WTC11 (cell line): ENCODE measurements at regions not wholly inside any gene's neighbourhood (a gene's known extent, or its start where the extent isn't known, plus 50 kb on each side); places are given as distances from the start of the nearest gene placed in this dataset.

Experiments used
- ATAC-seq: fragments of 200-7000 bp; cut with Tn5 transposase; 2 replicates; pipeline ENCODE4 v1.10.0; 2021; ENCODE audit warnings: mild to moderate bottlenecking, moderate library complexity
- CTCF ChIA-PET: fragments of 300-600 bp; sonication (Branson Sonifier 250); formaldehyde crosslinking; loops from one replicate; lab custom pipeline; 2021; ENCODE audit warnings: antibody characterized with exemption; lab: Charles Lee
- POLR2A ChIA-PET: fragments of 350-600 bp; sonication (Branson Sonifier 250); formaldehyde crosslinking; loops from one replicate; lab custom pipeline; 2021; ENCODE audit warnings: antibody characterized with exemption; lab: Charles Lee
- DNase-seq: peaks from one replicate; pipeline ENCODE4 v3.0.0; 2021; ENCODE audit warnings: low spot score
- H3K27ac Mint-ChIP-seq: 2 replicates; pipeline ENCODE4 v1.8.0; 2021; ENCODE audit warnings: mixed read lengths
- H3K27me3 Mint-ChIP-seq: 2 replicates; pipeline ENCODE4 v1.8.0; 2021; ENCODE audit warnings: low read depth, mild to moderate bottlenecking, moderate library complexity, mixed read lengths
- H3K36me3 Mint-ChIP-seq: 2 replicates; pipeline ENCODE4 v1.8.0; 2021; ENCODE audit warnings: mixed read lengths
- H3K4me1 Mint-ChIP-seq: 2 replicates; pipeline ENCODE4 v1.8.0; 2022; ENCODE audit warnings: mixed read lengths
- H3K4me3 Mint-ChIP-seq: 2 replicates; pipeline ENCODE4 v1.8.0; 2021; ENCODE audit warnings: mild to moderate bottlenecking, moderate library complexity, mixed read lengths
- H3K9me3 Mint-ChIP-seq: 2 replicates; pipeline ENCODE4 v1.8.0; 2021; ENCODE audit warnings: mixed read lengths
- AFF4 ChIP-seq: sonication (generic); formaldehyde crosslinking; IDR thresholded peaks from 2 replicates; pipeline ENCODE4 v1.8.1; 2023; ENCODE audit warnings: mild to moderate bottlenecking, missing genetic modification reagents, borderline replicate concordance
- CREM ChIP-seq: sonication (generic); formaldehyde crosslinking; IDR thresholded peaks from 2 replicates; pipeline ENCODE4 v1.8.1; 2022; ENCODE audit warnings: mild to moderate bottlenecking, missing genetic modification reagents, moderate library complexity
- ELF4 ChIP-seq: sonication (generic); formaldehyde crosslinking; IDR thresholded peaks from 2 replicates; pipeline ENCODE4 v1.8.1; 2022; ENCODE audit warnings: low read depth, mild to moderate bottlenecking, moderate library complexity, missing genetic modification reagents
- ETV6 ChIP-seq: sonication (generic); formaldehyde crosslinking; IDR thresholded peaks from 2 replicates; pipeline ENCODE4 v1.8.1; 2022; ENCODE audit warnings: mild to moderate bottlenecking, missing genetic modification reagents
- FOXP4 ChIP-seq: sonication (generic); formaldehyde crosslinking; IDR thresholded peaks from 2 replicates; pipeline ENCODE4 v1.8.0; 2022; ENCODE audit warnings: mild to moderate bottlenecking, missing genetic modification reagents
- IRF2 ChIP-seq: sonication (generic); formaldehyde crosslinking; IDR thresholded peaks from 2 replicates; pipeline ENCODE4 v1.8.0; 2022; ENCODE audit warnings: low read depth, missing genetic modification reagents, borderline replicate concordance
- KAT7 ChIP-seq: sonication (generic); formaldehyde crosslinking; IDR thresholded peaks from 2 replicates; pipeline ENCODE4 v1.8.1; 2023; ENCODE audit warnings: missing genetic modification reagents, mild to moderate bottlenecking, borderline replicate concordance
- MYBL2 ChIP-seq: sonication (generic); formaldehyde crosslinking; IDR thresholded peaks from 2 replicates; pipeline ENCODE4 v1.8.1; 2023; ENCODE audit warnings: mild to moderate bottlenecking, moderate library complexity, missing genetic modification reagents
- NFATC4 ChIP-seq: fragments of 250-450 bp; sonication (Bioruptor Pico); IDR thresholded peaks from 2 replicates; pipeline ENCODE4 v1.9.0; 2021; ENCODE audit warnings: mild to moderate bottlenecking
- NFYB ChIP-seq: sonication (generic); formaldehyde crosslinking; conservative IDR thresholded peaks from 2 replicates; pipeline ENCODE4 v1.8.0; 2022; ENCODE audit warnings: low read depth, missing genetic modification reagents
- NR3C1 ChIP-seq: sonication (generic); formaldehyde crosslinking; conservative IDR thresholded peaks from 2 replicates; pipeline ENCODE4 v1.8.1; 2023; ENCODE audit warnings: low read depth, mild to moderate bottlenecking, missing genetic modification reagents
- PRDM15 ChIP-seq: sonication (generic); formaldehyde crosslinking; IDR thresholded peaks from 2 replicates; pipeline ENCODE4 v1.8.0; 2022; ENCODE audit warnings: missing genetic modification reagents
- PREB ChIP-seq: sonication (generic); formaldehyde crosslinking; IDR thresholded peaks from 2 replicates; pipeline ENCODE4 v1.8.1; 2022; ENCODE audit warnings: mild to moderate bottlenecking, missing genetic modification reagents, moderate library complexity, borderline replicate concordance
- RELA ChIP-seq: sonication (generic); formaldehyde crosslinking; IDR thresholded peaks from 2 replicates; pipeline ENCODE4 v1.8.1; 2022; ENCODE audit warnings: missing genetic modification reagents, mild to moderate bottlenecking, borderline replicate concordance
- TP53 ChIP-seq: sonication (generic); formaldehyde crosslinking; IDR thresholded peaks from 2 replicates; pipeline ENCODE4 v1.8.1; 2023; ENCODE audit warnings: mild to moderate bottlenecking, missing genetic modification reagents
- ZNF317 ChIP-seq: sonication (generic); formaldehyde crosslinking; IDR thresholded peaks from 2 replicates; pipeline ENCODE4 v1.8.1; 2023; ENCODE audit warnings: low read depth, mild to moderate bottlenecking, moderate library complexity, missing genetic modification reagents, borderline replicate concordance
- TF ChIP-seq, protein P1 (sequence below): fragments of 250-450 bp; sonication (Bioruptor Pico); IDR thresholded peaks from 2 replicates; pipeline ENCODE4 v2.1.2; 2022; ENCODE audit warnings: mild to moderate bottlenecking, moderate library complexity
- TF ChIP-seq, protein P2 (sequence below): fragments of 250-450 bp; sonication (Bioruptor Pico); IDR thresholded peaks from 2 replicates; pipeline ENCODE4 v1.9.0; 2021; ENCODE audit warnings: mild to moderate bottlenecking, borderline replicate concordance
- TF ChIP-seq, protein P3 (sequence below): sonication (generic); formaldehyde crosslinking; IDR thresholded peaks from 2 replicates; pipeline ENCODE4 v1.8.1; 2023; ENCODE audit warnings: mild to moderate bottlenecking, missing genetic modification reagents

DNA sequence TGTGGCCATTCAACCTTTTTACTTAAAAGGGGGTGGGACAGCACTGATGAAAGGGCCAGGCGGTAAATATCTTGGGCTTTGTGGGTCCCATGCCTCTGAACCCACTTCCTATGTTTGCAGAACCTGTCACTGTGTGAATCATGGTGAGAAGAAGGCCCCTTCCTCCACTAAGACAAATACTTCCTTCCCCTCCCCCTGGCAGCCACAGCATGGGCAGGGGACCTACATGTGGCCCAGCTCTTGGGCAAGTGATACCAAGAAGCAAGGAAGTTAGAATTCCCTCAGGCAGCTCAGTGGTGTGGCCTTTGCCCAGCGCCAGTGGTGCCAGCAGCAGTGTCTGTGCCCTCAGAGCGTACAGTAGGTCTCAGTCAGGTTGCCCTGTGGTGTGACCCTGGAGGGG, 168.6 kb downstream of the TRIM33 start:
- Mint-ChIP-seq H3K27ac (no peak overlapping the region), H3K4me3 (no peak overlapping the region), H3K4me1 (peaks cover 10% of the 10 kb centered on the region), H3K36me3 (no peaks in the 10 kb centered on the region), H3K9me3 (peaks cover 15% of the 10 kb centered on the region), H3K27me3 (peaks cover 35% of the 10 kb centered on the region)
- ChIA-PET CTCF (no interaction called here), POLR2A (no interaction called here)
- no peak for ATAC-seq
- DNase-seq, result no peak
- no peak for TF ChIP-seq TP53 (CRISPR knock-in tag)
- no peak for TF ChIP-seq AFF4 (CRISPR knock-in tag)
- TF ChIP-seq, protein P1, sequence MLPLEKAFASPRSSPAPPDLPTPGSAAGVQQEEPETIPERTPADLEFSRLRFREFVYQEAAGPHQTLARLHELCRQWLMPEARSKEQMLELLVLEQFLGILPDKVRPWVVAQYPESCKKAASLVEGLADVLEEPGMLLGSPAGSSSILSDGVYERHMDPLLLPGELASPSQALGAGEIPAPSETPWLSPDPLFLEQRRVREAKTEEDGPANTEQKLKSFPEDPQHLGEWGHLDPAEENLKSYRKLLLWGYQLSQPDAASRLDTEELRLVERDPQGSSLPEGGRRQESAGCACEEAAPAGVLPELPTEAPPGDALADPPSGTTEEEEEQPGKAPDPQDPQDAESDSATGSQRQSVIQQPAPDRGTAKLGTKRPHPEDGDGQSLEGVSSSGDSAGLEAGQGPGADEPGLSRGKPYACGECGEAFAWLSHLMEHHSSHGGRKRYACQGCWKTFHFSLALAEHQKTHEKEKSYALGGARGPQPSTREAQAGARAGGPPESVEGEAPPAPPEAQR (CRISPR knock-in tag), result no peak
- no peak for TF ChIP-seq IRF2 (CRISPR knock-in tag)
- TF ChIP-seq PRDM15, result no peak
- TF ChIP-seq ZNF317 (CRISPR knock-in tag), result no peak
- TF ChIP-seq NFATC4, result no peak
- no peak for TF ChIP-seq CREM (CRISPR knock-in tag)
- no peak for TF ChIP-seq KAT7 (CRISPR knock-in tag)
- TF ChIP-seq FOXP4 (CRISPR knock-in tag), result no peak
- TF ChIP-seq NR3C1, result no peak
- TF ChIP-seq ELF4 (CRISPR knock-in tag), result no peak
- no peak for TF ChIP-seq NFYB (CRISPR knock-in tag)
- no peak for TF ChIP-seq PREB
- TF ChIP-seq, protein P2, sequence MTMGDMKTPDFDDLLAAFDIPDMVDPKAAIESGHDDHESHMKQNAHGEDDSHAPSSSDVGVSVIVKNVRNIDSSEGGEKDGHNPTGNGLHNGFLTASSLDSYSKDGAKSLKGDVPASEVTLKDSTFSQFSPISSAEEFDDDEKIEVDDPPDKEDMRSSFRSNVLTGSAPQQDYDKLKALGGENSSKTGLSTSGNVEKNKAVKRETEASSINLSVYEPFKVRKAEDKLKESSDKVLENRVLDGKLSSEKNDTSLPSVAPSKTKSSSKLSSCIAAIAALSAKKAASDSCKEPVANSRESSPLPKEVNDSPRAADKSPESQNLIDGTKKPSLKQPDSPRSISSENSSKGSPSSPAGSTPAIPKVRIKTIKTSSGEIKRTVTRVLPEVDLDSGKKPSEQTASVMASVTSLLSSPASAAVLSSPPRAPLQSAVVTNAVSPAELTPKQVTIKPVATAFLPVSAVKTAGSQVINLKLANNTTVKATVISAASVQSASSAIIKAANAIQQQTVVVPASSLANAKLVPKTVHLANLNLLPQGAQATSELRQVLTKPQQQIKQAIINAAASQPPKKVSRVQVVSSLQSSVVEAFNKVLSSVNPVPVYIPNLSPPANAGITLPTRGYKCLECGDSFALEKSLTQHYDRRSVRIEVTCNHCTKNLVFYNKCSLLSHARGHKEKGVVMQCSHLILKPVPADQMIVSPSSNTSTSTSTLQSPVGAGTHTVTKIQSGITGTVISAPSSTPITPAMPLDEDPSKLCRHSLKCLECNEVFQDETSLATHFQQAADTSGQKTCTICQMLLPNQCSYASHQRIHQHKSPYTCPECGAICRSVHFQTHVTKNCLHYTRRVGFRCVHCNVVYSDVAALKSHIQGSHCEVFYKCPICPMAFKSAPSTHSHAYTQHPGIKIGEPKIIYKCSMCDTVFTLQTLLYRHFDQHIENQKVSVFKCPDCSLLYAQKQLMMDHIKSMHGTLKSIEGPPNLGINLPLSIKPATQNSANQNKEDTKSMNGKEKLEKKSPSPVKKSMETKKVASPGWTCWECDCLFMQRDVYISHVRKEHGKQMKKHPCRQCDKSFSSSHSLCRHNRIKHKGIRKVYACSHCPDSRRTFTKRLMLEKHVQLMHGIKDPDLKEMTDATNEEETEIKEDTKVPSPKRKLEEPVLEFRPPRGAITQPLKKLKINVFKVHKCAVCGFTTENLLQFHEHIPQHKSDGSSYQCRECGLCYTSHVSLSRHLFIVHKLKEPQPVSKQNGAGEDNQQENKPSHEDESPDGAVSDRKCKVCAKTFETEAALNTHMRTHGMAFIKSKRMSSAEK (CRISPR knock-in tag), result no peak
- no peak for TF ChIP-seq ETV6 (CRISPR knock-in tag)
- no peak for TF ChIP-seq MYBL2
- TF ChIP-seq RELA (CRISPR knock-in tag), result no peak
- TF ChIP-seq, protein P3, sequence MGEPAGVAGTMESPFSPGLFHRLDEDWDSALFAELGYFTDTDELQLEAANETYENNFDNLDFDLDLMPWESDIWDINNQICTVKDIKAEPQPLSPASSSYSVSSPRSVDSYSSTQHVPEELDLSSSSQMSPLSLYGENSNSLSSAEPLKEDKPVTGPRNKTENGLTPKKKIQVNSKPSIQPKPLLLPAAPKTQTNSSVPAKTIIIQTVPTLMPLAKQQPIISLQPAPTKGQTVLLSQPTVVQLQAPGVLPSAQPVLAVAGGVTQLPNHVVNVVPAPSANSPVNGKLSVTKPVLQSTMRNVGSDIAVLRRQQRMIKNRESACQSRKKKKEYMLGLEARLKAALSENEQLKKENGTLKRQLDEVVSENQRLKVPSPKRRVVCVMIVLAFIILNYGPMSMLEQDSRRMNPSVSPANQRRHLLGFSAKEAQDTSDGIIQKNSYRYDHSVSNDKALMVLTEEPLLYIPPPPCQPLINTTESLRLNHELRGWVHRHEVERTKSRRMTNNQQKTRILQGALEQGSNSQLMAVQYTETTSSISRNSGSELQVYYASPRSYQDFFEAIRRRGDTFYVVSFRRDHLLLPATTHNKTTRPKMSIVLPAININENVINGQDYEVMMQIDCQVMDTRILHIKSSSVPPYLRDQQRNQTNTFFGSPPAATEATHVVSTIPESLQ (CRISPR knock-in tag), result no peak
